ENCODE measurements at regions not wholly inside any gene's neighbourhood (a gene's known extent, or its start where the extent isn't known, plus 50 kb on each side); places are given as distances from the start of the nearest gene placed in this dataset.

GRCh38 chr5:3181671-3182070 is 414.0 kb upstream of the IRX1 start:
- no peaks in the 10 kb centered on the region for H3K4me1 ChIP-seq (ENCODE audit: control insufficient read depth, extremely low read depth, insufficient read depth, low read length)
- no peak for DNase-seq (ENCODE audit: low read depth in 2 of 2)

GRCh38 chr5:3180636-3181035 is 415.0 kb upstream of the IRX1 start:
- Histone ChIP-seq H4K20me1 (ENCODE audit: control insufficient read depth, extremely low read depth, insufficient read depth, low read length) (no peaks in the 10 kb centered on the region), H2AFZ (ENCODE audit: low read length) (no peak overlapping the region), H3K9me3 (ENCODE audit: control insufficient read depth, insufficient read depth, low read depth, low read length) (no peaks in the 10 kb centered on the region), H3K4me3 (replicated peaks in 1 of 4; ENCODE audit: control extremely low read depth in 1 of 4, insufficient read depth in 1 of 4, low read depth in 3 of 4, low read length in 4 of 4) (no peak overlapping the region), H3K27ac (ENCODE audit: insufficient read depth, low read length) (no peak overlapping the region), H3K27me3 (ENCODE audit: control insufficient read depth, insufficient read depth, low read length) (no peaks in the 10 kb centered on the region), H3K4me2 (ENCODE audit: extremely low read depth, insufficient read depth, low read length) (no peak overlapping the region), H3K79me2 (ENCODE audit: control insufficient read depth, insufficient read depth, low read length) (no peaks in the 10 kb centered on the region), H3K36me3 (ENCODE audit: control insufficient read depth, insufficient read depth, low read length) (no peaks in the 10 kb centered on the region), H3K4me1 (ENCODE audit: control insufficient read depth, extremely low read depth, insufficient read depth, low read length) (no peaks in the 10 kb centered on the region), H3K9ac (ENCODE audit: insufficient read depth, low read length) (no peak overlapping the region)
- no peak for DNase-seq (ENCODE audit: low read depth in 2 of 2)
- TF ChIP-seq, protein P1, sequence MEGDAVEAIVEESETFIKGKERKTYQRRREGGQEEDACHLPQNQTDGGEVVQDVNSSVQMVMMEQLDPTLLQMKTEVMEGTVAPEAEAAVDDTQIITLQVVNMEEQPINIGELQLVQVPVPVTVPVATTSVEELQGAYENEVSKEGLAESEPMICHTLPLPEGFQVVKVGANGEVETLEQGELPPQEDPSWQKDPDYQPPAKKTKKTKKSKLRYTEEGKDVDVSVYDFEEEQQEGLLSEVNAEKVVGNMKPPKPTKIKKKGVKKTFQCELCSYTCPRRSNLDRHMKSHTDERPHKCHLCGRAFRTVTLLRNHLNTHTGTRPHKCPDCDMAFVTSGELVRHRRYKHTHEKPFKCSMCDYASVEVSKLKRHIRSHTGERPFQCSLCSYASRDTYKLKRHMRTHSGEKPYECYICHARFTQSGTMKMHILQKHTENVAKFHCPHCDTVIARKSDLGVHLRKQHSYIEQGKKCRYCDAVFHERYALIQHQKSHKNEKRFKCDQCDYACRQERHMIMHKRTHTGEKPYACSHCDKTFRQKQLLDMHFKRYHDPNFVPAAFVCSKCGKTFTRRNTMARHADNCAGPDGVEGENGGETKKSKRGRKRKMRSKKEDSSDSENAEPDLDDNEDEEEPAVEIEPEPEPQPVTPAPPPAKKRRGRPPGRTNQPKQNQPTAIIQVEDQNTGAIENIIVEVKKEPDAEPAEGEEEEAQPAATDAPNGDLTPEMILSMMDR (conservative IDR thresholded peaks at IDR 0.05 in 1 of 2, IDR thresholded peaks at IDR 0.05 in 1 of 2; ENCODE audit: low read depth in 1 of 2, low read length in 2 of 2): no peak
- TF ChIP-seq EZH2 (IDR thresholded peaks at IDR 0.05; ENCODE audit: low read length, missing control alignments): no peak

More at GRCh38 chr5:3181671-3182070, 414.0 kb upstream of the IRX1 start:
- Histone ChIP-seq H3K79me2 (ENCODE audit: control insufficient read depth, insufficient read depth, low read length) (no peaks in the 10 kb centered on the region), H4K20me1 (ENCODE audit: control insufficient read depth, extremely low read depth, insufficient read depth, low read length) (no peaks in the 10 kb centered on the region), H3K4me2 (ENCODE audit: extremely low read depth, insufficient read depth, low read length) (no peak overlapping the region), H3K36me3 (ENCODE audit: control insufficient read depth, insufficient read depth, low read length) (no peaks in the 10 kb centered on the region), H3K9me3 (ENCODE audit: control insufficient read depth, insufficient read depth, low read depth, low read length) (no peaks in the 10 kb centered on the region), H2AFZ (ENCODE audit: low read length) (no peak overlapping the region), H3K4me3 (replicated peaks in 1 of 4; ENCODE audit: control extremely low read depth in 1 of 4, insufficient read depth in 1 of 4, low read depth in 3 of 4, low read length in 4 of 4) (no peak overlapping the region), H3K9ac (ENCODE audit: insufficient read depth, low read length) (no peak overlapping the region), H3K27ac (ENCODE audit: insufficient read depth, low read length) (no peak overlapping the region), H3K27me3 (ENCODE audit: control insufficient read depth, insufficient read depth, low read length) (no peaks in the 10 kb centered on the region)
- no peak for TF ChIP-seq EZH2 (IDR thresholded peaks at IDR 0.05; ENCODE audit: low read length, missing control alignments)
- TF ChIP-seq, protein P1 (conservative IDR thresholded peaks at IDR 0.05 in 1 of 2, IDR thresholded peaks at IDR 0.05 in 1 of 2; ENCODE audit: low read depth in 1 of 2, low read length in 2 of 2): no peak

- H3K4me1 ChIP-seq (ENCODE audit: control insufficient read depth, extremely low read depth, insufficient read depth, low read length): no peaks in the 10 kb centered on the region
- H3K27ac ChIP-seq (ENCODE audit: insufficient read depth, low read length): no peak overlapping the region
- TF ChIP-seq EZH2 (IDR thresholded peaks at IDR 0.05; ENCODE audit: low read length, missing control alignments): no peak
- TF ChIP-seq, protein P1 (conservative IDR thresholded peaks at IDR 0.05 in 1 of 2, IDR thresholded peaks at IDR 0.05 in 1 of 2; ENCODE audit: low read depth in 1 of 2, low read length in 2 of 2): no peak
- H3K79me2 ChIP-seq (ENCODE audit: control insufficient read depth, insufficient read depth, low read length): no peaks in the 10 kb centered on the region
- no peak overlapping the region for H2AFZ ChIP-seq (ENCODE audit: low read length)
- H4K20me1 ChIP-seq (ENCODE audit: control insufficient read depth, extremely low read depth, insufficient read depth, low read length): no peaks in the 10 kb centered on the region
- no peak overlapping the region for H3K9ac ChIP-seq (ENCODE audit: insufficient read depth, low read length)
- H3K36me3 ChIP-seq (ENCODE audit: control insufficient read depth, insufficient read depth, low read length): no peaks in the 10 kb centered on the region
- H3K27me3 ChIP-seq (ENCODE audit: control insufficient read depth, insufficient read depth, low read length): no peaks in the 10 kb centered on the region
- no peak overlapping the region for H3K4me3 ChIP-seq (replicated peaks in 1 of 4; ENCODE audit: control extremely low read depth in 1 of 4, insufficient read depth in 1 of 4, low read depth in 3 of 4, low read length in 4 of 4)
- no peak for DNase-seq (ENCODE audit: low read depth in 2 of 2)
- H3K9me3 ChIP-seq (ENCODE audit: control insufficient read depth, insufficient read depth, low read depth, low read length): no peaks in the 10 kb centered on the region
- H3K4me2 ChIP-seq (ENCODE audit: extremely low read depth, insufficient read depth, low read length): no peak overlapping the region
These were observed 416.4 kb upstream of the IRX1 start for GRCh38 chr5:3179220-3179619.
